ENCODE measurements at regions not wholly inside any gene's neighbourhood (a gene's known extent, or its start where the extent isn't known, plus 50 kb on each side); places are given as distances from the start of the nearest gene placed in this dataset.

DNA sequence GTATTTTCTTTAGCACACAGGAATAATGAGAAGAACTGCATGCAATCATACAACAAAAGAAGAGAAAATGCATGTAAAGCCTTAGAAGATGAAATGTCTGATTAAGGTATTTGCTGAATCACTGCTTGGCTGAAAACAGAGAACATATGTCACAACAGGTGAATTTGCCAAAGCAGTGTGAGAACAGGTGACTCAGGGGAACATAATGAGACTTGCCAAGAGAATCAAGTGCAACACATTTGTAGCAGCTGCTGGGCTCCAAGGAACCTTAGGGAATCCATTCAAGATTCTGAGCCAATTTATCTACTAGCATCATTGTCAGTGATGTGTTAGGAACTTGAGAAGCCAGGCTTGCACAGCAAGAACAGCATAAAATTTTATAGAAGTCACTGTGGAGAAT lies 273.1 kb downstream of the PCDH20 start:
- no peak for TF ChIP-seq CTCF (IDR thresholded peaks at IDR 0.05)
- no peak for TF ChIP-seq POLR2A (IDR thresholded peaks at IDR 0.05)

Data from body of pancreas (tissue), 4 donors.